Transverse colon (tissue), 4 donors: ENCODE measurements at regions not wholly inside any gene's neighbourhood (a gene's known extent, or its start where the extent isn't known, plus 50 kb on each side); places are given as distances from the start of the nearest gene placed in this dataset.

ENCODE experiments used
- DNase-seq: peaks from one replicate; pipeline ENCODE4 v3.0.0-alpha.2; 2019
- H3K27ac ChIP-seq, 4 donors: fragments of 200-600 bp; sonication (generic); 2 replicates each; pipeline ENCODE4 v1.5.1; 2016 to 2018; ENCODE audit warnings: inconsistent platforms in 4 of 4
- H3K27me3 ChIP-seq: fragments of 200-600 bp; sonication (generic); 2 replicates; pipeline ENCODE4 v1.5.1; 2017; ENCODE audit warnings: inconsistent platforms
- H3K36me3 ChIP-seq, 4 donors: fragments of 200-600 bp; sonication (generic); 2 replicates each; pipeline ENCODE4 v1.5.1; 2017 to 2019; ENCODE audit warnings: inconsistent platforms in 4 of 4
- H3K4me1 ChIP-seq, 4 donors: fragments of 200-600 bp; sonication (generic); 2 replicates each; pipeline ENCODE4 v1.5.1; 2017 to 2020; ENCODE audit warnings: inconsistent platforms in 4 of 4
- H3K4me3 ChIP-seq, 4 donors: fragments of 200-600 bp; sonication (generic); 1 replicate in 1 of 4; 2 replicates in 3 of 4; pipeline versions ENCODE4 v1.5.1 to v1.6.1; 2017 to 2019; ENCODE audit warnings: inconsistent platforms in 4 of 4
- H3K9me3 ChIP-seq, 2 donors: fragments of 200-600 bp; sonication (generic); 2 replicates each; pipeline ENCODE4 v1.5.1; 2017 to 2019; ENCODE audit warnings: inconsistent platforms in 2 of 2
- EP300 ChIP-seq: sonication (generic); formaldehyde crosslinking; IDR thresholded peaks from one replicate; pipeline ENCODE4 v1.6.1; 2017; ENCODE audit warnings: antibody characterized with exemption, low read depth
- POLR2A ChIP-seq: fragments of 450-650 bp; IDR thresholded peaks from one replicate; pipeline ENCODE4 v1.6.1; 2016; ENCODE audit warnings: antibody characterized with exemption, mild to moderate bottlenecking, moderate library complexity
- POLR2AphosphoS5 ChIP-seq, 3 donors: sonication (generic); formaldehyde crosslinking; IDR thresholded peaks; one replicate each; pipeline ENCODE4 v1.6.1; 2016; ENCODE audit warnings: antibody characterized with exemption in 3 of 3
- WGBS, 2 donors: methylation state at CpG; one replicate each; pipeline ENCODE4 v1.1.5; 2018; ENCODE audit warnings: low coverage in 1 of 2; 5-methylcytosine and 5-hydroxymethylcytosine counted together
- in situ Hi-C, 4 donors: fragments of 200-750 bp; cut with MboI; loops; one replicate each; pipeline versions ENCODE4 v1.15.0 to v1.15.1; 2017; ENCODE audit warnings: low sequenced_read_pairs in 3 of 4, low pct_ligation_motif_present in 1 of 4, low pct_unique_long_range_greater_than_20kb in 1 of 4
- intact Hi-C: fragments of 100-400 bp; cut with DNase I; formaldehyde crosslinking; loops from one replicate; pipeline ENCODE4 v1.15.1; 2023; ENCODE audit warnings: low total_unique reads
- TF ChIP-seq, protein P1 (sequence below), 5 experiments: fragments of 200-600 bp in 3 of 5; fragments of 450-650 bp in 2 of 5; sonication (generic) in 3 of 5; IDR thresholded peaks; 1 replicate in 2 of 5; 2 replicates in 3 of 5; pipeline ENCODE4 v1.5.1; 2016 to 2017; ENCODE audit warnings: antibody characterized with exemption in 5 of 5, inconsistent platforms in 3 of 5, mild to moderate bottlenecking in 2 of 5, moderate library complexity in 1 of 5

DNA sequence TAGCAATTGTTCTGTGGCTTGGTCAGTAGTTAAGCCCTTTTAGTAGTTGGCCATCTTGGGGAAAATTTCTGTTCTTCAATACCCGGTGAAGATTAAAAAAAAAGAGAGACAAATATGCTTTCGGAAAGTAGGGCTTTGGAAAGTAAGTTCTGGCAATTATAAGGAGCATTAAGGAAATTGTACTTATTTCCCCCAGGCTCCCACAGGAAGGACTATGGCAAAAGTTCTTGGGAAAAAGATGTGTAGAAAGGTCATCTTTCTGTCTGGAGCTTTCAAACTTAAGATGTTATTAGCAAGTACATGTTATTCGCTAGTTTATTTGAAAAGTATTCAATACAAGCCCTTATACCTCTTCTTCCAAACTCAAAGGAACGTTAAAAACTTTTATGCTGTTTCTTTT is 144.5 kb downstream of the MTX2 start:
- DNase-seq: no peak
- Histone ChIP-seq H3K36me3 (no peaks in the 10 kb centered on the region), H3K4me3 (no peak overlapping the region), H3K27me3 (no peaks in the 10 kb centered on the region), H3K4me1 (no peaks in the 10 kb centered on the region), H3K27ac (no peak overlapping the region), H3K9me3 (no peaks in the 10 kb centered on the region)
- intact Hi-C loops: no loop called here
- TF ChIP-seq, protein P1, sequence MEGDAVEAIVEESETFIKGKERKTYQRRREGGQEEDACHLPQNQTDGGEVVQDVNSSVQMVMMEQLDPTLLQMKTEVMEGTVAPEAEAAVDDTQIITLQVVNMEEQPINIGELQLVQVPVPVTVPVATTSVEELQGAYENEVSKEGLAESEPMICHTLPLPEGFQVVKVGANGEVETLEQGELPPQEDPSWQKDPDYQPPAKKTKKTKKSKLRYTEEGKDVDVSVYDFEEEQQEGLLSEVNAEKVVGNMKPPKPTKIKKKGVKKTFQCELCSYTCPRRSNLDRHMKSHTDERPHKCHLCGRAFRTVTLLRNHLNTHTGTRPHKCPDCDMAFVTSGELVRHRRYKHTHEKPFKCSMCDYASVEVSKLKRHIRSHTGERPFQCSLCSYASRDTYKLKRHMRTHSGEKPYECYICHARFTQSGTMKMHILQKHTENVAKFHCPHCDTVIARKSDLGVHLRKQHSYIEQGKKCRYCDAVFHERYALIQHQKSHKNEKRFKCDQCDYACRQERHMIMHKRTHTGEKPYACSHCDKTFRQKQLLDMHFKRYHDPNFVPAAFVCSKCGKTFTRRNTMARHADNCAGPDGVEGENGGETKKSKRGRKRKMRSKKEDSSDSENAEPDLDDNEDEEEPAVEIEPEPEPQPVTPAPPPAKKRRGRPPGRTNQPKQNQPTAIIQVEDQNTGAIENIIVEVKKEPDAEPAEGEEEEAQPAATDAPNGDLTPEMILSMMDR (IDR thresholded peaks at IDR 0.05): no peak
- TF ChIP-seq POLR2A (no peak), EP300 (no peak), POLR2AphosphoS5 (IDR thresholded peaks at IDR 0.05) (no peak)
- WGBS, 2 donors: 80 to 86% methylated on average over 4 of the region's 4 CpGs
- in situ Hi-C loops: no loop called here

GRCh38 chr2:176414641-176415040 is 145.4 kb downstream of the MTX2 start:
- no peak for DNase-seq
- Histone ChIP-seq H3K36me3 (no peaks in the 10 kb centered on the region), H3K27me3 (no peaks in the 10 kb centered on the region), H3K4me3 (no peak overlapping the region), H3K4me1 (no peaks in the 10 kb centered on the region), H3K27ac (no peak overlapping the region), H3K9me3 (no peaks in the 10 kb centered on the region)
- in situ Hi-C loops (no loop called here), intact Hi-C loops (no loop called here)
- 63 to 80% methylated on average over 3 of the region's 3 CpGs for WGBS, 2 donors
- TF ChIP-seq POLR2A: no peak
- TF ChIP-seq, protein P1 (IDR thresholded peaks at IDR 0.05): no peak
- TF ChIP-seq POLR2AphosphoS5 (IDR thresholded peaks at IDR 0.05): no peak
- no peak for TF ChIP-seq EP300

DNA sequence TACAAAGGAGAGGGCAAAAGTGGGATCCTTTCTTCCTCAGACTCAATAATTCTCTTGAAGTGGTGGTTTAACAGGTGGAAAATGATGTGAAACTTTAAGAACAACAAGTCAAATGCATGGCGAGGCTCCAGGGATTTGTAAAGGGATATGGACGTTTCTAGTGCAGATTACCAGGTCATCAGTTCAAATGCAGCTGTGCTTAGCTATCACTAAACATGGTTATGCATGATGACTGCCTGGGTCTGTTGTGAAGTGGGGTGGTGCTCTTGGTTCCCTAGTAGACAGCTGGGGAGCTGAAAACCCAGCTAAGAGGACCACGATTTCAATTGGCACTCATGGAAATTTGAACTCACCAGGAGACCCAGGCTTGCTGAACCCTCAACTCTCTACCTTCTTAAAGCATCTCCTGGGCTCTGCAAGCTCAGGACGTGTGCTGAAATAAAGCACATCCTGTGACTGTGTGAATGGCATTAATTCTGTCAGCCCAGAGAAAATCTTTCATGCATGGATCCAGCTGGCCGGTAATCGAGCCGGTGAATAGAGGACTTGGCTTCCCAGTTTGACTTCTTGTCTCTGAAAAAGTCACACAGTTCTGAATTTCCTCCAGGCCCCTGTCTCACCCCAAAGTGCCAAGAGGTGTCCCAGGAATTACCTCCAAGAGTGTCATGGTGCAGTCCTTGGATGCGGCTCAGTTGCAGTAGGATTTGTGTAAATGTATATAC is 146.1 kb downstream of the MTX2 start:
- Histone ChIP-seq H3K9me3 (no peaks in the 10 kb centered on the region), H3K4me3 (no peak overlapping the region), H3K4me1 (no peaks in the 10 kb centered on the region), H3K36me3 (no peaks in the 10 kb centered on the region), H3K27me3 (no peaks in the 10 kb centered on the region), H3K27ac (no peak overlapping the region)
- in situ Hi-C loops: no loop called here
- 75 to 79% methylated on average over 6 to 8 of the region's 8 CpGs for WGBS, 2 donors
- TF ChIP-seq POLR2A (no peak), POLR2AphosphoS5 (IDR thresholded peaks at IDR 0.05) (no peak), EP300 (no peak)
- TF ChIP-seq, protein P1 (IDR thresholded peaks at IDR 0.05): no peak
- DNase-seq: no peak
- intact Hi-C loops: no loop called here

DNA sequence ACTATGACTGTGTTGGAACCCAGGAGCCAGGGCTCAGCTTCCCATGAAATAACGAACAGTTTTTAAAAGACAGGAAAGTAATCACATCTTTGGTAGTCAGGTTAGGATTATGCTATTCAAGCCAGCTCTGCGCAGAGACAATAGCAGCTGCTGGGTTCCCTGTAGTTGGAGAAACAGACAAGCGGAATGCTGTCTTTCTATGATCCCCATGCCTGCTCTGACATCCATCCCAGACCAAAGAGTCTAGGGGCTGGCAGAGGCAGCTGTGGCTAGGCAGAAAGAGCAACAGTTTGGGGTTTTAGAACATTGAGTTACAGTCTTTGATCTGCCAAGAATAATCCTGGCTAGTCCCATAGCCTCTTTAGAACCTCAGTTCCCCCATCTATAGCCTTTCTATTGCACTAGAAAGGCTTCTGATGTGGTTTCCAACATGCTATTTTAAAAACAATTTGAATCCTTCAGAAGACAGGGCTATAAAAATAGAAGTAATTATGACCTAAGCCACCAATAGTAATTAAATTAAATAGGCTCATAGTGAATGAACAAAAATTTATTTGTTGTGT is 146.8 kb downstream of the MTX2 start:
- Histone ChIP-seq H3K4me3 (no peak overlapping the region), H3K27ac (no peak overlapping the region), H3K36me3 (no peaks in the 10 kb centered on the region), H3K27me3 (no peaks in the 10 kb centered on the region), H3K9me3 (no peaks in the 10 kb centered on the region), H3K4me1 (no peaks in the 10 kb centered on the region)
- TF ChIP-seq, protein P1 (IDR thresholded peaks at IDR 0.05): no peak
- no peak for TF ChIP-seq EP300
- TF ChIP-seq POLR2A: no peak
- TF ChIP-seq POLR2AphosphoS5 (IDR thresholded peaks at IDR 0.05): no peak
- 87% methylated on average over 3 of the region's 3 CpGs; no CpG with 5 or more reads in 1 of the 2 donors for WGBS, 2 donors
- intact Hi-C loops: no loop called here
- no peak for DNase-seq
- in situ Hi-C loops: no loop called here
